ENCODE measurements at regions not wholly inside any gene's neighbourhood (a gene's known extent, or its start where the extent isn't known, plus 50 kb on each side); places are given as distances from the start of the nearest gene placed in this dataset.

- DNase-seq: no peak
Observed at GRCh38 chr1:198906739-198907422, 268.0 kb downstream of the PTPRC start.

GRCh38 chr1:198907423-198907746 is 268.5 kb downstream of the PTPRC start:
- no peak for DNase-seq

GRCh38 chr1:198908995-198909394 is 270.2 kb downstream of the PTPRC start:
- no peak for DNase-seq

GRCh38 chr1:198909973-198910372 is 271.1 kb downstream of the PTPRC start:
- no peak for DNase-seq

GRCh38 chr1:198910816-198911215 is 272.0 kb downstream of the PTPRC start:
- DNase-seq: no peak

- no peak for DNase-seq
Observed at GRCh38 chr1:198912046-198912445, 273.2 kb downstream of the PTPRC start.

- DNase-seq: no peak
Observed at GRCh38 chr1:198913667-198914066, 274.8 kb downstream of the PTPRC start.

- DNase-seq: no peak
Observed at GRCh38 chr1:198915327-198916231, 276.7 kb downstream of the PTPRC start.

GRCh38 chr1:198917226-198917625 is 278.4 kb downstream of the PTPRC start:
- DNase-seq: no peak

GRCh38 chr1:198918920-198919319 is 280.1 kb downstream of the PTPRC start:
- no peak for DNase-seq

- DNase-seq: no peak
Observed at GRCh38 chr1:198919667-198920398, 281.0 kb downstream of the PTPRC start.

- no peak for DNase-seq
Observed at GRCh38 chr1:198922638-198923430, 284.0 kb downstream of the PTPRC start.

GRCh38 chr1:198923993-198924392 is 285.2 kb downstream of the PTPRC start:
- no peak for DNase-seq

- no peak for DNase-seq
Observed at GRCh38 chr1:198925567-198925966, 286.7 kb downstream of the PTPRC start.

- DNase-seq: no peak
Observed at GRCh38 chr1:198927129-198927528, 288.3 kb downstream of the PTPRC start.

GRCh38 chr1:198929111-198929604 is 290.3 kb downstream of the PTPRC start:
- no peak for DNase-seq

- DNase-seq: no peak
Observed at GRCh38 chr1:198929961-198930599, 291.2 kb downstream of the PTPRC start.

GRCh38 chr1:198932351-198932991 is 293.6 kb downstream of the PTPRC start:
- no peak for DNase-seq

GRCh38 chr1:198933515-198934222 is 294.8 kb downstream of the PTPRC start:
- DNase-seq: no peak

- DNase-seq: no peak
Observed at GRCh38 chr1:198934426-198934825, 295.6 kb downstream of the PTPRC start.

GRCh38 chr1:198934901-198935305 is 296.1 kb downstream of the PTPRC start:
- DNase-seq: peak; percentile 45

Data from stimulated activated CD4-positive, alpha-beta T cell treated with anti-CD3 and anti-CD28 coated beads, Interleukin-1b, Interleukin-23, amount 100 ng/mL, for 48 hours (primary cell).